ENCODE measurements at regions not wholly inside any gene's neighbourhood (a gene's known extent, or its start where the extent isn't known, plus 50 kb on each side); places are given as distances from the start of the nearest gene placed in this dataset.

GRCh38 chr6:113172531-113172966, 684.6 kb upstream of the MARCKS start:
- Mint-ChIP-seq H3K4me3 (no peak overlapping the region), H3K4me1 (ENCODE audit: low read depth) (peaks cover 17% of the 10 kb centered on the region), H3K36me3 (ENCODE audit: low read depth) (peaks cover 6% of the 10 kb centered on the region), H3K27me3 (ENCODE audit: insufficient read depth) (no peaks in the 10 kb centered on the region; the same call in 1 of the 2 replicates), H3K9me3 (peaks cover 4% of the 10 kb centered on the region), H3K27ac (no peak overlapping the region)
- no peak for DNase-seq
- no peak for TF ChIP-seq CTCF (IDR thresholded peaks at IDR 0.05)

- Mint-ChIP-seq H3K27me3 (ENCODE audit: insufficient read depth) (no peaks in the 10 kb centered on the region), H3K4me1 (ENCODE audit: low read depth) (peaks cover 35% of the 10 kb centered on the region), H3K9me3 (no peaks in the 10 kb centered on the region), H3K36me3 (ENCODE audit: low read depth) (no peaks in the 10 kb centered on the region), H3K4me3 (no peak overlapping the region), H3K27ac (no peak overlapping the region)
- TF ChIP-seq CTCF (IDR thresholded peaks at IDR 0.05), result no peak
- peak; percentile 14 for DNase-seq
Measured at GRCh38 chr6:113178349-113178748, 678.8 kb upstream of the MARCKS start.

GRCh38 chr6:113181164-113181563, 676.0 kb upstream of the MARCKS start:
- no peaks in the 10 kb centered on the region for H3K9me3 Mint-ChIP-seq

GRCh38 chr6:113182370-113183141, 674.6 kb upstream of the MARCKS start:
- peak; percentile 84 for DNase-seq
- no peaks in the 10 kb centered on the region for H3K27me3 Mint-ChIP-seq (ENCODE audit: insufficient read depth)

More at GRCh38 chr6:113181164-113181563, 676.0 kb upstream of the MARCKS start:
- TF ChIP-seq CTCF (IDR thresholded peaks at IDR 0.05), result no peak
- Mint-ChIP-seq H3K4me3 (no peak overlapping the region), H3K27ac (no peak overlapping the region), H3K27me3 (ENCODE audit: insufficient read depth) (no peaks in the 10 kb centered on the region), H3K4me1 (ENCODE audit: low read depth) (peaks cover 59% of the 10 kb centered on the region), H3K36me3 (ENCODE audit: low read depth) (no peaks in the 10 kb centered on the region)
- DNase-seq, result no peak

GRCh38 chr6:113184291-113184690, 672.9 kb upstream of the MARCKS start:
- TF ChIP-seq CTCF (IDR thresholded peaks at IDR 0.05), result peak; percentile 60; the same call in 1 of the 2 replicates
- Mint-ChIP-seq H3K27me3 (ENCODE audit: insufficient read depth) (no peaks in the 10 kb centered on the region), H3K36me3 (ENCODE audit: low read depth) (no peaks in the 10 kb centered on the region), H3K9me3 (no peaks in the 10 kb centered on the region), H3K27ac (peak overlapping the region; percentile 91), H3K4me3 (peak overlapping the region; percentile 42), H3K4me1 (ENCODE audit: low read depth) (peaks cover 61% of the 10 kb centered on the region)
- DNase-seq, result peak; percentile 94

More at GRCh38 chr6:113182370-113183141, 674.6 kb upstream of the MARCKS start:
- Mint-ChIP-seq H3K36me3 (ENCODE audit: low read depth) (no peaks in the 10 kb centered on the region), H3K9me3 (no peaks in the 10 kb centered on the region), H3K4me3 (peak overlapping the region; percentile 69), H3K4me1 (ENCODE audit: low read depth) (peaks cover 61% of the 10 kb centered on the region), H3K27ac (peak overlapping the region; percentile 72)
- 0 out of 2 replicates have a peak, but pooled peaks have one; percentile 20 for TF ChIP-seq CTCF (IDR thresholded peaks at IDR 0.05)

Measured in HFFc6 (cell line).